ENCODE measurements at regions not wholly inside any gene's neighbourhood (a gene's known extent, or its start where the extent isn't known, plus 50 kb on each side); places are given as distances from the start of the nearest gene placed in this dataset.
"Not testable (repeated sequence)": the region's sequence is repeated elsewhere in the genome, so short reads cannot be mapped to it uniquely, and the experiment has no call there.

- H3K27me3 ChIP-seq = no peaks in the 10 kb centered on the region
- H3K4me1 ChIP-seq = no peaks in the 10 kb centered on the region
- peak overlapping the region in 1 of 2 donors; percentile 4 for H3K9ac ChIP-seq (ENCODE audit: low read depth in 2 of 2, low read length in 2 of 2)
- DNase-seq = no peak
- no peak for TF ChIP-seq CTCF (IDR thresholded peaks at IDR 0.05)
- no peaks in the 10 kb centered on the region for H3K9me3 ChIP-seq
- no peak overlapping the region for H3K4me3 ChIP-seq
- H3K27ac ChIP-seq = peak overlapping the region; percentile 51
- no peaks in the 10 kb centered on the region for H3K36me3 ChIP-seq
- intact Hi-C loops (cut with DNase I) = no loop called here
Measured at GRCh38 chrX:45506149-45506730, 305.6 kb upstream of the DIPK2B start.

GRCh38 chrX:45505214-45505613 lies 304.5 kb upstream of the DIPK2B start:
- no peak for DNase-seq
- intact Hi-C loops (cut with DNase I) = no loop called here
- Histone ChIP-seq H3K27ac (no peak overlapping the region), H3K36me3 (no peaks in the 10 kb centered on the region), H3K4me3 (no peak overlapping the region), H3K9me3 (no peaks in the 10 kb centered on the region), H3K4me1 (no peaks in the 10 kb centered on the region), H3K27me3 (no peaks in the 10 kb centered on the region), H3K9ac (ENCODE audit: low read depth in 2 of 2, low read length in 2 of 2) (no peak overlapping the region)
- no peak for TF ChIP-seq CTCF (IDR thresholded peaks at IDR 0.05)

- intact Hi-C loops (cut with DNase I); H3K27ac ChIP-seq; H3K27me3 ChIP-seq; DNase-seq; H3K4me1 ChIP-seq; H3K9ac ChIP-seq (ENCODE audit: low read depth in 2 of 2, low read length in 2 of 2); H3K36me3 ChIP-seq; H3K9me3 ChIP-seq; H3K4me3 ChIP-seq: not testable (repeated sequence)
Measured at GRCh38 chrX:45503787-45504362, 303.2 kb upstream of the DIPK2B start.

- no peak for DNase-seq
- H3K36me3 ChIP-seq = no peaks in the 10 kb centered on the region
- H3K27me3 ChIP-seq = no peaks in the 10 kb centered on the region
- H3K27ac ChIP-seq = no peak overlapping the region
- no peaks in the 10 kb centered on the region for H3K9me3 ChIP-seq
- intact Hi-C loops (cut with DNase I) = no loop called here
- no peak for TF ChIP-seq CTCF (IDR thresholded peaks at IDR 0.05)
- H3K4me1 ChIP-seq = no peaks in the 10 kb centered on the region
- no peak overlapping the region for H3K4me3 ChIP-seq
- H3K9ac ChIP-seq (ENCODE audit: low read depth in 2 of 2, low read length in 2 of 2) = no peak overlapping the region
Measured at GRCh38 chrX:45502396-45502795, 301.7 kb upstream of the DIPK2B start.

GRCh38 chrX:45497290-45497689 lies 296.6 kb upstream of the DIPK2B start:
- H3K4me1 ChIP-seq = no peaks in the 10 kb centered on the region
- no peak overlapping the region for H3K27ac ChIP-seq
- no peaks in the 10 kb centered on the region for H3K36me3 ChIP-seq
- H3K9ac ChIP-seq (ENCODE audit: low read depth in 2 of 2, low read length in 2 of 2) = no peak overlapping the region
- DNase-seq = no peak
- no peaks in the 10 kb centered on the region for H3K27me3 ChIP-seq
- H3K4me3 ChIP-seq = no peak overlapping the region
- intact Hi-C loops (cut with DNase I) = no loop called here
- no peaks in the 10 kb centered on the region for H3K9me3 ChIP-seq
- TF ChIP-seq CTCF (IDR thresholded peaks at IDR 0.05) = no peak

- H3K9ac ChIP-seq (ENCODE audit: low read depth in 2 of 2, low read length in 2 of 2) = no peak overlapping the region
- H3K4me3 ChIP-seq = no peak overlapping the region
- no peaks in the 10 kb centered on the region for H3K4me1 ChIP-seq
- no peaks in the 10 kb centered on the region for H3K9me3 ChIP-seq
- H3K27me3 ChIP-seq = no peaks in the 10 kb centered on the region
- TF ChIP-seq CTCF (IDR thresholded peaks at IDR 0.05) = no peak
- H3K27ac ChIP-seq = no peak overlapping the region
- intact Hi-C loops (cut with DNase I) = no loop called here
- H3K36me3 ChIP-seq = no peaks in the 10 kb centered on the region
- no peak for DNase-seq
Measured at GRCh38 chrX:45485719-45486118, 285.0 kb upstream of the DIPK2B start.

Data from colonic mucosa (tissue), 4 donors.